Prostate gland (tissue), 2 donors: ENCODE measurements at regions not wholly inside any gene's neighbourhood (a gene's known extent, or its start where the extent isn't known, plus 50 kb on each side); places are given as distances from the start of the nearest gene placed in this dataset.

ENCODE experiments used
- DNase-seq: peaks from one replicate; pipeline ENCODE4 v3.0.0-alpha.2; 2019; ENCODE audit warnings: low spot score
- H3K27ac ChIP-seq, 2 donors: fragments of 200-600 bp; sonication (generic); 2 replicates each; pipeline ENCODE4 v1.5.1; 2017 to 2019
- H3K27me3 ChIP-seq: fragments of 200-600 bp; sonication (generic); replicated peaks from 2 replicates; pipeline ENCODE4 v1.5.1; 2019; ENCODE audit not compliant: insufficient read depth
- H3K36me3 ChIP-seq, 2 donors: fragments of 200-600 bp; sonication (generic); 1 replicate in 1 of 2; 2 replicates in 1 of 2; pipeline versions ENCODE4 v1.5.1 to v1.8.1; 2017 to 2019
- H3K4me1 ChIP-seq: fragments of 200-600 bp; sonication (generic); replicated peaks from 2 replicates; pipeline ENCODE4 v1.5.1; 2019
- H3K4me3 ChIP-seq, 2 donors: fragments of 200-600 bp; sonication (generic); 2 replicates each; pipeline ENCODE4 v1.5.1; 2017 to 2019
- H3K9me3 ChIP-seq: fragments of 200-600 bp; sonication (generic); 2 replicates; pipeline ENCODE4 v1.5.1; 2017
- CTCF ChIP-seq, 4 experiments: fragments of 200-600 bp in 2 of 4; fragments of 450-650 bp in 2 of 4; sonication (generic) in 2 of 4; IDR thresholded peaks; 1 replicate in 3 of 4; 2 replicates in 1 of 4; pipeline ENCODE4 v1.5.1; 2016 to 2019; ENCODE audit warnings: antibody characterized with exemption in 4 of 4, mild to moderate bottlenecking in 2 of 4, moderate library complexity in 2 of 4
- POLR2A ChIP-seq: fragments of 450-650 bp; IDR thresholded peaks from one replicate; pipeline ENCODE4 v1.6.1; 2016; ENCODE audit warnings: antibody characterized with exemption, mild to moderate bottlenecking
- POLR2AphosphoS5 ChIP-seq: sonication (generic); formaldehyde crosslinking; IDR thresholded peaks from one replicate; pipeline ENCODE4 v1.6.1; 2017; ENCODE audit warnings: antibody characterized with exemption
- whole genome bisulfite sequencing: methylation state at CpG from one replicate; pipeline ENCODE4 v1.1.5; 2018; 5-methylcytosine and 5-hydroxymethylcytosine counted together
- intact Hi-C: fragments of 100-400 bp; cut with DNase I; formaldehyde crosslinking; loops from one replicate; pipeline ENCODE4 v1.14.2; 2022

- intact Hi-C loops, result loop anchor here (5.0 kb wide), 1 partner anchor 81 kb away; no protein-coding TSS in a partner anchor
- Histone ChIP-seq H3K4me3 (no peak overlapping the region), H3K36me3 (no peaks in the 10 kb centered on the region), H3K4me1 (no peaks in the 10 kb centered on the region), H3K27me3 (no peaks in the 10 kb centered on the region), H3K27ac (no peak overlapping the region), H3K9me3 (no peaks in the 10 kb centered on the region)
- TF ChIP-seq POLR2A (no peak), POLR2AphosphoS5 (no peak), CTCF (IDR thresholded peaks at IDR 0.05) (peak; percentile 14 to 65 (median 64))
- peak; percentile 50 for DNase-seq
- WGBS, result 61% methylated on average over 12 of the region's 12 CpGs
Measured at GRCh38 chr14:22472935-22473854, 115.8 kb downstream of the DAD1 start.

GRCh38 chr14:22472466-22472865 lies 116.6 kb downstream of the DAD1 start:
- intact Hi-C loops, result loop anchor here (5.0 kb wide), 1 partner anchor 80 kb away; no protein-coding TSS in a partner anchor
- WGBS, result 86% methylated on average over 2 of the region's 2 CpGs

GRCh38 chr14:22471545-22472121 lies 117.4 kb downstream of the DAD1 start:
- no peak overlapping the region for H3K27ac ChIP-seq
- TF ChIP-seq CTCF (IDR thresholded peaks at IDR 0.05) (peak in 3 of 4 experiments; percentile 18 to 48 (median 40)), POLR2AphosphoS5 (no peak)
- H3K9me3 ChIP-seq, result no peaks in the 10 kb centered on the region
- WGBS, result 72% methylated on average over 4 of the region's 7 CpGs
- H3K4me3 ChIP-seq, result no peak overlapping the region
- no peaks in the 10 kb centered on the region for H3K27me3 ChIP-seq
- no peaks in the 10 kb centered on the region for H3K36me3 ChIP-seq
- intact Hi-C loops, result loop anchor here (5.0 kb wide), 1 partner anchor 79 kb away; no protein-coding TSS in a partner anchor
- no peaks in the 10 kb centered on the region for H3K4me1 ChIP-seq
- peak; percentile 14 for DNase-seq

More at GRCh38 chr14:22472466-22472865, 116.6 kb downstream of the DAD1 start:
- Histone ChIP-seq H3K27ac (no peak overlapping the region), H3K9me3 (no peaks in the 10 kb centered on the region), H3K4me3 (no peak overlapping the region), H3K36me3 (no peaks in the 10 kb centered on the region), H3K4me1 (no peaks in the 10 kb centered on the region), H3K27me3 (no peaks in the 10 kb centered on the region)
- no peak for DNase-seq
- TF ChIP-seq CTCF (IDR thresholded peaks at IDR 0.05), result no peak
- no peak for TF ChIP-seq POLR2AphosphoS5
- TF ChIP-seq POLR2A, result no peak

- 52% methylated on average over 8 of the region's 8 CpGs for WGBS
Measured at GRCh38 chr14:22469538-22470303, 119.3 kb downstream of the DAD1 start.

More at GRCh38 chr14:22469538-22470303, 119.3 kb downstream of the DAD1 start:
- Histone ChIP-seq H3K9me3 (no peaks in the 10 kb centered on the region), H3K36me3 (no peaks in the 10 kb centered on the region), H3K4me1 (no peaks in the 10 kb centered on the region), H3K4me3 (no peak overlapping the region), H3K27me3 (no peaks in the 10 kb centered on the region), H3K27ac (no peak overlapping the region)
- intact Hi-C loops, result loop anchor here (5.0 kb wide), 1 partner anchor 77 kb away; no protein-coding TSS in a partner anchor
- DNase-seq, result no peak
- TF ChIP-seq CTCF (IDR thresholded peaks at IDR 0.05) (no peak), POLR2A (no peak), POLR2AphosphoS5 (no peak)
